GM18868 (cell line): ENCODE measurements at regions not wholly inside any gene's neighbourhood (a gene's known extent, or its start where the extent isn't known, plus 50 kb on each side); places are given as distances from the start of the nearest gene placed in this dataset.

Experiments used
- ATAC-seq: cut with Tn5 transposase; IDR thresholded peaks from one replicate; pipeline ENCODE4 v1.9.1; 2021; ENCODE audit warnings: mild to moderate bottlenecking, moderate library complexity; ENCODE audit not compliant: unreplicated experiment

DNA sequence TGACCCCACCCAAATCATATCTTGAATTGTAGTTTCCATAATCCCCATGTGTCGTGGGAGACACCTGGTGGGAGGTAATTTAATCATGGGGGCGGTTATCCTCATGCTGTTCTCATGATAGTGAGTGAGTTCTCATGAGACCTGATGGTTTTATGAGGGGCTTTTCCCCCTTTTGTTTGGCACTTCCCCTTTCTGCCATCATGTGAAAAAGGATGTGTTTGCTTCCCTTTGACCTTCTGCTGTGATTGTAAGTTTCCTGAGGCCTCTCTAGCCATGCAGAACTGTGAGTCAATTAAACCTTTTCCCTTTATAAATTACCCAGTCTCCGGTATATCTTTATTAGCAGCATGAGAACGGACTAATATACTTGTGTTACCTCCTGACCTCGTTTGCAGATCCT lies 156.6 kb upstream of the MTNR1B start:
- ATAC-seq = no peak

- ATAC-seq = no peak
Measured at GRCh38 chr11:92819830-92820229, 149.6 kb upstream of the MTNR1B start.

- ATAC-seq = no peak
Measured at GRCh38 chr11:92820860-92821259, 148.6 kb upstream of the MTNR1B start.

DNA sequence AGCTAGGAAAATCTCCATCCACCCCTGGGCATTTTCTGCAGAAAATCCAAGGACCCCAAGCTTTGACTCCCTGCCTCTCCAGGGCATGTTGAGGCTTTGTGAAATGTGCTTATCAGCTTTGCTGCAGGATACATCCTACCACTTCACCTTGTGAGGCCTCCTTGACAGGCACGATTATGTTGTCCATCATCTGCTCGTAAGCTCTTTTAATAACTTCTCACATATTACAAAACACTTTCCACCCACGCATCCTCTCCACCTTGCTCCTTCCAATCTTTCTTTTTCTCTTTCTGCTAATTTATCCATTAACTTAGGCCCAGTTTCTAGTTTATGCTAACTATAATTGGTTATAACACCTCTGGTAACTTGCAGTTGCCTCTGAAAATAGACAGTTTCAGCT lies 147.0 kb upstream of the MTNR1B start:
- ATAC-seq = no peak

DNA sequence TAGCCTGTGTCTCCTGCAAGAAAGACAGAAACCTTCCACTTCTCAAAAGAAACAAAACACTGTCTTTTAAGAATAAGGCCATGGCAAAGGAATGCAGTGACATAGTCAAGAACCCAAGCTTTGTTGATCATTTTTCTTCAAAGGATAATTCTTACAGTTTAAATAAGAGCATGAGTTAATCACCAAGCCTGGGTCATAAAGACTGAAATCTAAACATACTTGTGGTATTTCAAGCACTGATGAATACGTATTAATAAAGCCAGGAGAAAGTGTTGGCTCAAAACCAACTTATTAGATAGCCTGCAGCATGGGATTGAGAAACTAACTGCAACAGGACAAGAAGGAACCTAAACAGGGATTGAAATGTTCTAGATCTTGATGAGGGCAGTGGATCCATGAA lies 143.3 kb upstream of the MTNR1B start:
- ATAC-seq = no peak

DNA sequence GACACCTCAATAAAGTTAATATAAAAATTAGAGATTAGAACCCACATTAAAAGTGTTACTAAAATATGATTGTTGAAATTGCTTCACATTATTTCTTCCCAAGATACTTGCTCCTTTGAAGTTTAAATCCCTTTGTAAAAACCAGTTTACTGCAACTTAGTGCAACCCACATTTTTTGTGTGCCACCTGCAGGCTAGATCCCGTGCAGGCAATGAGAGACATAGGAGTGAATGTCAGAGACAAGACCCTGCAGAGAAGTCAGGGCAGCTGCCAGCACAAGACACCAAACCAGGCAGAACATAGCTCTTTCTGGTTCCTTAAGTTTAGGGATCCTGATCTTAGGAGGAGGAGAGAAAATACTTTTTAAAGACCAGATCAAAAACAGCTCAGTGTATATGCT lies 142.8 kb upstream of the MTNR1B start:
- ATAC-seq = no peak

DNA sequence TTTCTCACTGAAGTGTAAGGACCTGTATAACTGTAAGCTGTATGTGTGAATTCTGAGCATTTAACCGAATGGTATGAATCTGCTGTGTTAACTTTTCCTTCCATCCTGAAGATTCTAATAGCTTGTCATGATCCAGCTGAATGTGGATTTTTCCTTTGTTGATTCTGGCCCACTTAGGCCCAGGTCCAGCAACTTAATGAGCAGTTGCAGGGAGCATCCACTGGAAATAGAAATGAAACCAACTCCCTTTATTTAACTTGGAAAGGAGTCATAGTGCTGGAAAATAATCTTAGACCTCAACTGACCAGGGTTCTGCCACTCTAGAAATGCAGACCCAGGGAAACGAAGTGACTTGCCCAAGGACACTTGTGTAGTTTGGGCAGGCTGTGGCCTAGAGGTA lies 142.3 kb upstream of the MTNR1B start:
- ATAC-seq = no peak

- no peak for ATAC-seq
Measured at GRCh38 chr11:92828556-92828955, 140.9 kb upstream of the MTNR1B start.

DNA sequence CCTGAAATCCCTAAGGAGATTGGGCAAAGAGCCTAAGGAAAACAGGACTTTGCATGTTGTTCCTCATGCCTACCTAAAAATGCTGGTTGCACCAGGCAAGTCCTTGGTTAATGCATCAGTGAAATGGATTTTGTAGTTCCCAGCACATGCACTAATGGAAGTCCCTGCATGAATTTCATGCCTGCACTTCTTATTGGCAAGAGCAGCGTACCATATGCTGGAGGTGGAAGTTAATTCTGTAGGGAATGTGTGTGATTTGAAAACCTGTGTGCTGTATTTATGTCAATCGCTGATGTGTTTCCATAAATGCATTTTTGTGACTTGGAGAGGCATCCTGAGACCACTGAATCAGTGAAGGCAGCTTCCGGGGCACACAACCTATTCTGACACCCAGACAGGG lies 140.3 kb upstream of the MTNR1B start:
- no peak for ATAC-seq

GRCh38 chr11:92829671-92830070 lies 139.8 kb upstream of the MTNR1B start:
- no peak for ATAC-seq

DNA sequence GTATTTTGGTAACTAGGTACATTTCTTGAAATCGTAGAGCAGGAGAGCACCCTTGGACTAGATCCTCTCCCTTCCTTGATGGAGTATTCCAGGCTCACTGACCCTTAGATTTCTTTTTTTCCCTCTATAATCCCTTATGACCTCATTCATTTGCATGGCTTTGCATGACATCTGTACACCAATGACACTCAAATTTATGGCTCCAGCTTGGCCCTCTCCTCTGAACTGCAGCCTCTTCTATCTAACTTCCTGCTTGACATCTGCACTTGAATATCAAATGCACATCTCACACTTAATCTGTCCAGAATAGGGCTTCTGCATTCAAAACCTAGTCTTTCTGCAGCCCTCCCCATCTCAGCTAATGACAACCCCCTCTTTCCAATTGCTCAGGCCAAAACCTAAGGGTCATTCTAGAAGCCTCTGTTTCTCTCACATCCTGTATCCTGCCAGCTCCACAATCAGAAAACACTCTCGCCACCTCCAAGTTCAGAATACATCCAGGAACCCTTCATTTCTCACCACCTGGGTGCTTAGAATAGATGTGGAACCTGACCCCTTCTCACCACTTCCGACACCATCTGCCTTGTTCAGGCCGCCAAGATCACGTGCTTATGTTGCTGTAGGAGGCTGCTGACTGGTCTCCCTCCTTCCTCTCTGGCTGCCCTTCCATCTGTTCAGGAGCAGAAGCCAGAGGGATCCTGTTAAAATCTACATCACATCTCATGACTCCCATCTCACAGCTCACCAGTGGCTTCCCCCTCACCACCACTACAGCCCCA lies 138.9 kb upstream of the MTNR1B start:
- peak; percentile 82 for ATAC-seq

- ATAC-seq = no peak
Measured at GRCh38 chr11:92834296-92835020, 135.0 kb upstream of the MTNR1B start.

DNA sequence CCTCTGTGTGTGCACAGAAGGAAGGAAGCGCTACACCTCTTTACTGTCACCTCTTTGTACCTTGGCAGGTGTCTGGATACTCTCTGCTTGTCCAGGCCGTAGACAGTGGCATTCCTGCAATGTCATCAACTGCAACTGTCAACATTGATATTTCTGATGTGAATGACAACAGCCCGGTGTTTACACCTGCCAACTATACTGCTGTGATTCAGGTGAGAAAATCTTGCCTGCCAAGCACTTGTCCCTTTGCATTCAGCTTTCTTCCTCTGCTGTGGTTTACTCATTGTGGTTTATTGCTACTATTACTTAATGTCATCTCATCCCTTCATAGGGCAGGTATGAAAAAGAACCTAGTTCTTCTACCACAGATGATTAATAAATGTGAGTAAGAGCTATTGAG lies 131.9 kb upstream of the MTNR1B start:
- no peak for ATAC-seq

DNA sequence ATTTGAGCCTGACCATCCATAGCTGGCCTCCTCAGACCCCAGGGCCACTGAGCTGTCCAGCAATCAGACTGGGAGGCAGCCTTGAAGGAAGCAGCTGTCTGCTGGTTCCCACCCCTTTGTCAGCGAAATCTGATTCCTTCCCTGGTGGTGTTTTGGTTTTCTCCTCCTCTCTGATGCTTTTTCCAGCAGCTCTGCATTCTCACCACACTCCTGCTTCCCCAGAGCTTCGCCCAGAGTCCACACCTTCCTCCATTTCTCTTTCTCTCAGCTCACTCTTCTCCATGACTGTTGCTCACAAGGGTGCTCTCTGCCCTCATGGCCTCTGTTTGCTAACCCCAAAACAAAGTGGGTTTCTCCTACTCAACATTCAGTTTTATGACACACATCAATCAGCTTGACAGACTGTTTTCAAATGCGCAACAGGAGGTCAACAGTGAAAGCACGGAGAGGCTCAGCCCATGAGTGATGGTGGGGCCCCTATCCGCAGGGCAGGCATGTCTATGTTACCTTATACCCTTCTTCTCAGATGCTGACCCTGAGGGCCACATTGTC lies 130.6 kb upstream of the MTNR1B start:
- no peak for ATAC-seq

- ATAC-seq = no peak
Measured at GRCh38 chr11:92839450-92839849, 130.0 kb upstream of the MTNR1B start.

DNA sequence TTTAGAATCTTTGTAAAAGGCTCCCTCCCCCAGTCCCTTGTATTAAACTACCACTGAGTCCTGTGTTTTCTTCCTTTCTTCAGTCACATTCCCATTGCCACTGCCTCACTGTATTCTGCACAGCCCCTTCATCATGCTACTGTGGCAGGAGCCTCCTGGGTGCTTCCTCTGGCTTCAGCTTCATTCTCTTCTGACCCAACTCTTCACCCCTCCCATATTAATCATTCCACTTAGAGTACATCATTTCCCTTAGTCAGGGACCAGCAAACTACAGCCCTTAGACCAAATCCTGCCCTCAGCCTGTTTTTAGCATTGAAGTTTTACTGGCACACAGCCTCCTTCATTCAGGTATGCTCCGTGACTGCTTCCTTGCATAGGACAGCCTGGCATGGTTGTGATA lies 127.7 kb upstream of the MTNR1B start:
- ATAC-seq = no peak

DNA sequence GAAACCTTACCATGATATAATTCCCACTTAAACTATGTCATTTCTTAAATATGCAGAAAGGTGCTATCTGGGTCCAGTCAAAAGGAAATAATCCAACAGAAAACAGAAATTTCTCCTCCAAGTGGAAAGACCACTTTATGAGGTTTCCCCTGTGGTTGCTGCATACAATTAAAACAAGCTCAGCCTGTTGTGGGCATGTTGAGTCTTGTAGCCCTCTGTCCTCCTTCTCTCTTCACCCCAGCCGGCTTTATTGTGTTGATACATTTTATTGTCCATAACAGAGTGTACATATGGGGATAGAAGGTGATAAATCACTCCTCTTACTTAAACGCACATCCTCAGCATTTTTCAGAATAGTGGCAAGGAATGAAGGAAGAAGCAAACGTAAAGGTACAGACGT lies 126.0 kb upstream of the MTNR1B start:
- ATAC-seq = no peak

- no peak for ATAC-seq
Measured at GRCh38 chr11:92844197-92844596, 125.3 kb upstream of the MTNR1B start.

- ATAC-seq = no peak
Measured at GRCh38 chr11:92845390-92845789, 124.1 kb upstream of the MTNR1B start.

- ATAC-seq = no peak
Measured at GRCh38 chr11:92845805-92846204, 123.6 kb upstream of the MTNR1B start.

GRCh38 chr11:92846491-92847125 lies 122.8 kb upstream of the MTNR1B start:
- ATAC-seq = no peak

GRCh38 chr11:92848578-92848977 lies 120.9 kb upstream of the MTNR1B start:
- ATAC-seq = no peak
